ENCODE measurements at regions not wholly inside any gene's neighbourhood (a gene's known extent, or its start where the extent isn't known, plus 50 kb on each side); places are given as distances from the start of the nearest gene placed in this dataset.

DNA sequence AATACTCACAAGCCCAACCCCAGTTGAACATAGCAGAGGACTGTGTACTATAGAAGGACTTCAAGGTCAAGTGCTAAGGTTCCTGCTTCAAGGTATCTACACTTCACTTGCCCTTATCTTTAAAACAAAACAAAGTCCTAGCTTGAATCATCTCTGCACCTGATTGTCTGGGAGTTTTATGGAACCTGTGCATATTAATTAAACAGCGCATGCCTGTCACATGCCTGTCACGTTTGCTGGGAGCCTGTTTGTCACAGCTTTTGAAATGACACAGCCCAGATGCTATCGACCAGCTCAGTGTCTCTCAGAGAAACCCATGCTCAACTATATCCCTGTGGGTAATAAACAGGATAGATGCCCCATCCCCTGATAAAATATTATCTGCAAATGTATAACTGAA lies 476.0 kb downstream of the ZSWIM6 start:
- TF ChIP-seq, protein P1, sequence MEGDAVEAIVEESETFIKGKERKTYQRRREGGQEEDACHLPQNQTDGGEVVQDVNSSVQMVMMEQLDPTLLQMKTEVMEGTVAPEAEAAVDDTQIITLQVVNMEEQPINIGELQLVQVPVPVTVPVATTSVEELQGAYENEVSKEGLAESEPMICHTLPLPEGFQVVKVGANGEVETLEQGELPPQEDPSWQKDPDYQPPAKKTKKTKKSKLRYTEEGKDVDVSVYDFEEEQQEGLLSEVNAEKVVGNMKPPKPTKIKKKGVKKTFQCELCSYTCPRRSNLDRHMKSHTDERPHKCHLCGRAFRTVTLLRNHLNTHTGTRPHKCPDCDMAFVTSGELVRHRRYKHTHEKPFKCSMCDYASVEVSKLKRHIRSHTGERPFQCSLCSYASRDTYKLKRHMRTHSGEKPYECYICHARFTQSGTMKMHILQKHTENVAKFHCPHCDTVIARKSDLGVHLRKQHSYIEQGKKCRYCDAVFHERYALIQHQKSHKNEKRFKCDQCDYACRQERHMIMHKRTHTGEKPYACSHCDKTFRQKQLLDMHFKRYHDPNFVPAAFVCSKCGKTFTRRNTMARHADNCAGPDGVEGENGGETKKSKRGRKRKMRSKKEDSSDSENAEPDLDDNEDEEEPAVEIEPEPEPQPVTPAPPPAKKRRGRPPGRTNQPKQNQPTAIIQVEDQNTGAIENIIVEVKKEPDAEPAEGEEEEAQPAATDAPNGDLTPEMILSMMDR (IDR thresholded peaks at IDR 0.05), result no peak
- TF ChIP-seq POLR2A (IDR thresholded peaks at IDR 0.05), result no peak

Data from testis (tissue), 2 donors.